GM19452 (cell line): ENCODE measurements at regions not wholly inside any gene's neighbourhood (a gene's known extent, or its start where the extent isn't known, plus 50 kb on each side); places are given as distances from the start of the nearest gene placed in this dataset.

Experiments
- ATAC-seq: cut with Tn5 transposase; IDR thresholded peaks from one replicate; pipeline ENCODE4 v1.9.1; 2021; ENCODE audit not compliant: unreplicated experiment

GRCh38 chr4:112031712-112032328 is 113.4 kb upstream of the FAM241A start:
- peak; percentile 80 for ATAC-seq

GRCh38 chr4:112036886-112037285 is 108.4 kb upstream of the FAM241A start:
- ATAC-seq, result no peak

GRCh38 chr4:112038861-112039260 is 106.4 kb upstream of the FAM241A start:
- no peak for ATAC-seq

GRCh38 chr4:112049119-112049518 is 96.1 kb upstream of the FAM241A start:
- peak; percentile 76 for ATAC-seq

GRCh38 chr4:112053825-112054350 is 91.4 kb upstream of the FAM241A start:
- no peak for ATAC-seq

GRCh38 chr4:112055100-112055499 is 90.2 kb upstream of the FAM241A start:
- no peak for ATAC-seq

- no peak for ATAC-seq
Observed at GRCh38 chr4:112057470-112057869, 87.8 kb upstream of the FAM241A start.

GRCh38 chr4:112058433-112058832 is 86.8 kb upstream of the FAM241A start:
- ATAC-seq, result no peak

- no peak for ATAC-seq
Observed at GRCh38 chr4:112060212-112060611, 85.0 kb upstream of the FAM241A start.

- no peak for ATAC-seq
Observed at GRCh38 chr4:112061207-112061817, 83.9 kb upstream of the FAM241A start.

GRCh38 chr4:112063260-112063659 is 82.0 kb upstream of the FAM241A start:
- ATAC-seq, result no peak

GRCh38 chr4:112069110-112069509 is 76.1 kb upstream of the FAM241A start:
- no peak for ATAC-seq

GRCh38 chr4:112073181-112073580 is 72.1 kb upstream of the FAM241A start:
- ATAC-seq, result no peak

- ATAC-seq, result peak; percentile 92
Observed at GRCh38 chr4:112075129-112075753, 70.0 kb upstream of the FAM241A start.

- no peak for ATAC-seq
Observed at GRCh38 chr4:112075906-112076305, 69.3 kb upstream of the FAM241A start.

GRCh38 chr4:112076919-112077608 is 68.2 kb upstream of the FAM241A start:
- no peak for ATAC-seq

GRCh38 chr4:112077743-112078142 is 67.5 kb upstream of the FAM241A start:
- no peak for ATAC-seq

GRCh38 chr4:112082954-112083586 is 62.2 kb upstream of the FAM241A start:
- ATAC-seq, result no peak

- ATAC-seq, result no peak
Observed at GRCh38 chr4:112083587-112084347, 61.5 kb upstream of the FAM241A start.
